Mucosa of descending colon (tissue), 3 donors: ENCODE measurements at regions not wholly inside any gene's neighbourhood (a gene's known extent, or its start where the extent isn't known, plus 50 kb on each side); places are given as distances from the start of the nearest gene placed in this dataset.

Experiments
- ATAC-seq: fragments of 200-7000 bp; cut with Tn5 transposase; one replicate; pipeline ENCODE4 v1.9.1; 2020; ENCODE audit warnings: mild to moderate bottlenecking, moderate library complexity
- DNase-seq, 3 donors: peaks; one replicate each; pipeline ENCODE4 v3.0.0-alpha.2; 2020
- H3K36me3 ChIP-seq: fragments of 200-600 bp; one replicate; pipeline ENCODE4 v1.8.0; 2021; ENCODE audit warnings: low read depth, mild to moderate bottlenecking
- H3K4me1 ChIP-seq: fragments of 200-600 bp; one replicate; pipeline ENCODE4 v1.8.0; 2021; ENCODE audit warnings: low read depth, mild to moderate bottlenecking
- H3K4me3 ChIP-seq: fragments of 200-600 bp; one replicate; pipeline ENCODE4 v1.8.0; 2021; ENCODE audit warnings: mild to moderate bottlenecking
- H3K9me3 ChIP-seq: fragments of 200-600 bp; one replicate; pipeline ENCODE4 v1.8.0; 2021; ENCODE audit warnings: mild to moderate bottlenecking
- CTCF ChIP-seq: fragments of 200-600 bp; IDR thresholded peaks from one replicate; pipeline ENCODE4 v1.8.0; 2022; ENCODE audit warnings: antibody characterized with exemption, mild to moderate bottlenecking
- intact Hi-C, 2 donors: fragments of 100-400 bp; cut with DNase I in 1 of 2; cut with micrococcal nuclease in 1 of 2; formaldehyde crosslinking; loops; one replicate each; pipeline versions ENCODE4 v1.11.0 to v1.11.1; 2022; cut with DNase I, micrococcal nuclease
- donor health status: DM: no; HTN: no; CAD: no; lungs with moderate emphysema.
- donor health status: DM: no; HTN: no; CAD: no.
- donor health status: DM: no; HTN: yes; CAD: no.

GRCh38 chr13:44075113-44075512 is 195.4 kb downstream of the LACC1 start:
- no peak overlapping the region for H3K4me3 ChIP-seq
- no peaks in the 10 kb centered on the region for H3K4me1 ChIP-seq
- DNase-seq = no peak
- TF ChIP-seq CTCF = no peak
- intact Hi-C loops = no loop called here
- no peak for ATAC-seq
- peaks cover 13% of the 10 kb centered on the region for H3K9me3 ChIP-seq
- H3K36me3 ChIP-seq = no peaks in the 10 kb centered on the region

GRCh38 chr13:44078806-44079376 is 199.2 kb downstream of the LACC1 start:
- Histone ChIP-seq H3K4me3 (no peak overlapping the region), H3K9me3 (no peaks in the 10 kb centered on the region), H3K36me3 (no peaks in the 10 kb centered on the region), H3K4me1 (no peaks in the 10 kb centered on the region)
- DNase-seq (no peak), ATAC-seq (no peak)
- intact Hi-C loops = no loop called here
- TF ChIP-seq CTCF = no peak

- Histone ChIP-seq H3K4me1 (no peaks in the 10 kb centered on the region), H3K36me3 (no peaks in the 10 kb centered on the region), H3K4me3 (no peak overlapping the region), H3K9me3 (no peaks in the 10 kb centered on the region)
- ATAC-seq = no peak
- DNase-seq = no peak
- TF ChIP-seq CTCF = no peak
- intact Hi-C loops = no loop called here
These were observed 199.9 kb downstream of the LACC1 start for GRCh38 chr13:44079413-44080205.

- H3K36me3 ChIP-seq = no peaks in the 10 kb centered on the region
- H3K4me3 ChIP-seq = no peak overlapping the region
- no peaks in the 10 kb centered on the region for H3K4me1 ChIP-seq
- no peak for TF ChIP-seq CTCF
- intact Hi-C loops = no loop called here
- no peaks in the 10 kb centered on the region for H3K9me3 ChIP-seq
- ATAC-seq (no peak), DNase-seq (no peak)
These were observed 204.4 kb downstream of the LACC1 start for GRCh38 chr13:44084146-44084545.

GRCh38 chr13:44086389-44086788 is 206.7 kb downstream of the LACC1 start:
- Histone ChIP-seq H3K4me1 (no peaks in the 10 kb centered on the region), H3K36me3 (no peaks in the 10 kb centered on the region), H3K4me3 (no peak overlapping the region), H3K9me3 (no peaks in the 10 kb centered on the region)
- TF ChIP-seq CTCF = no peak
- no peak for DNase-seq
- intact Hi-C loops = no loop called here
- ATAC-seq = no peak
